ENCODE measurements at regions not wholly inside any gene's neighbourhood (a gene's known extent, or its start where the extent isn't known, plus 50 kb on each side); places are given as distances from the start of the nearest gene placed in this dataset.

- TF ChIP-seq, protein P1, sequence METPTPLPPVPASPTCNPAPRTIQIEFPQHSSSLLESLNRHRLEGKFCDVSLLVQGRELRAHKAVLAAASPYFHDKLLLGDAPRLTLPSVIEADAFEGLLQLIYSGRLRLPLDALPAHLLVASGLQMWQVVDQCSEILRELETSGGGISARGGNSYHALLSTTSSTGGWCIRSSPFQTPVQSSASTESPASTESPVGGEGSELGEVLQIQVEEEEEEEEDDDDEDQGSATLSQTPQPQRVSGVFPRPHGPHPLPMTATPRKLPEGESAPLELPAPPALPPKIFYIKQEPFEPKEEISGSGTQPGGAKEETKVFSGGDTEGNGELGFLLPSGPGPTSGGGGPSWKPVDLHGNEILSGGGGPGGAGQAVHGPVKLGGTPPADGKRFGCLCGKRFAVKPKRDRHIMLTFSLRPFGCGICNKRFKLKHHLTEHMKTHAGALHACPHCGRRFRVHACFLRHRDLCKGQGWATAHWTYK (CRISPR knock-in tag; IDR thresholded peaks at IDR 0.05), result no peak
- TF ChIP-seq ZNF140 (CRISPR knock-in tag; IDR thresholded peaks at IDR 0.05) (no peak), HMG20B (CRISPR knock-in tag; IDR thresholded peaks at IDR 0.05) (no peak), BRD9 (IDR thresholded peaks at IDR 0.05; ENCODE audit: low read depth, partially characterized antibody) (no peak), NFIX (CRISPR knock-in tag; IDR thresholded peaks at IDR 0.05; ENCODE audit: low read depth) (no peak), CEBPB (tag; IDR thresholded peaks at IDR 0.05) (0 out of 2 replicates have a peak, but pooled peaks have one; percentile 15), HLTF (IDR thresholded peaks at IDR 0.05) (no peak), TBL1XR1 (IDR thresholded peaks at IDR 0.05; ENCODE audit: low read length in 2 of 2) (no peak), GTF2F1 (IDR thresholded peaks at IDR 0.05; ENCODE audit: low read depth, low read length) (no peak), E2F3 (CRISPR knock-in tag; IDR thresholded peaks at IDR 0.05) (no peak), ZBTB26 (CRISPR knock-in tag; IDR thresholded peaks at IDR 0.05) (no peak), NBN (IDR thresholded peaks at IDR 0.05; ENCODE audit: low read depth) (no peak)
- TF ChIP-seq, protein P2, sequence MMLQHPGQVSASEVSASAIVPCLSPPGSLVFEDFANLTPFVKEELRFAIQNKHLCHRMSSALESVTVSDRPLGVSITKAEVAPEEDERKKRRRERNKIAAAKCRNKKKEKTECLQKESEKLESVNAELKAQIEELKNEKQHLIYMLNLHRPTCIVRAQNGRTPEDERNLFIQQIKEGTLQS (IDR thresholded peaks at IDR 0.05), result 0 out of 2 replicates have a peak, but pooled peaks have one; percentile 26
- TF ChIP-seq, protein P2 (CRISPR knock-in tag; conservative IDR thresholded peaks at IDR 0.05), result no peak
Measured at GRCh38 chr6:164048840-164049516, 634.5 kb downstream of the QKI start (continued).

Measured in K562 (cell line).